ENCODE measurements at regions not wholly inside any gene's neighbourhood (a gene's known extent, or its start where the extent isn't known, plus 50 kb on each side); places are given as distances from the start of the nearest gene placed in this dataset.
A peak's percentile ranks its signal among the peaks of the same experiment; 100 is the strongest.

DNA sequence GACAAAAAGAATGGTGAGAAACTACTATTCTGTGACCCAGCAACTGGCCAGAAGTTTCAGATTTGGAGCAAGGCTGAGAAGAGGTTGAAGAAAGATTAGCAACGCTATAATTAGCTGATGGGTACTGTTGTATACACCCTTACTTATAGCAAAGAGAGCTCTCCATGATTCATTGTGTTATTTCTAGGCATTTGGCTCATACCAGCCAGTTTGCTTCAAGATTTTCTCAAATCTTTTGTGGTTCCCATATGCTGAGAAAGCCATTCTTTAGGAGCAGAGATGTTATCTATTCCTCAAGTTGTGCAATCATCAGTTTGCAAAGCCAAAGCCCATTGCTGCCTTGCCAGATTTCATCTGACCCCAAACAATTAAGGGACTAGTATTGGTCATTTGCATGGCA, 179.4 kb downstream of the ETS1 start:
- H3K4me3 ChIP-seq (ENCODE audit: low read length), result no peak overlapping the region
- TF ChIP-seq, protein P1, sequence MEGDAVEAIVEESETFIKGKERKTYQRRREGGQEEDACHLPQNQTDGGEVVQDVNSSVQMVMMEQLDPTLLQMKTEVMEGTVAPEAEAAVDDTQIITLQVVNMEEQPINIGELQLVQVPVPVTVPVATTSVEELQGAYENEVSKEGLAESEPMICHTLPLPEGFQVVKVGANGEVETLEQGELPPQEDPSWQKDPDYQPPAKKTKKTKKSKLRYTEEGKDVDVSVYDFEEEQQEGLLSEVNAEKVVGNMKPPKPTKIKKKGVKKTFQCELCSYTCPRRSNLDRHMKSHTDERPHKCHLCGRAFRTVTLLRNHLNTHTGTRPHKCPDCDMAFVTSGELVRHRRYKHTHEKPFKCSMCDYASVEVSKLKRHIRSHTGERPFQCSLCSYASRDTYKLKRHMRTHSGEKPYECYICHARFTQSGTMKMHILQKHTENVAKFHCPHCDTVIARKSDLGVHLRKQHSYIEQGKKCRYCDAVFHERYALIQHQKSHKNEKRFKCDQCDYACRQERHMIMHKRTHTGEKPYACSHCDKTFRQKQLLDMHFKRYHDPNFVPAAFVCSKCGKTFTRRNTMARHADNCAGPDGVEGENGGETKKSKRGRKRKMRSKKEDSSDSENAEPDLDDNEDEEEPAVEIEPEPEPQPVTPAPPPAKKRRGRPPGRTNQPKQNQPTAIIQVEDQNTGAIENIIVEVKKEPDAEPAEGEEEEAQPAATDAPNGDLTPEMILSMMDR (conservative IDR thresholded peaks at IDR 0.05; ENCODE audit: low read length), result no peak
- DNase-seq (ENCODE audit: low read depth), result peak; percentile 94

DNA sequence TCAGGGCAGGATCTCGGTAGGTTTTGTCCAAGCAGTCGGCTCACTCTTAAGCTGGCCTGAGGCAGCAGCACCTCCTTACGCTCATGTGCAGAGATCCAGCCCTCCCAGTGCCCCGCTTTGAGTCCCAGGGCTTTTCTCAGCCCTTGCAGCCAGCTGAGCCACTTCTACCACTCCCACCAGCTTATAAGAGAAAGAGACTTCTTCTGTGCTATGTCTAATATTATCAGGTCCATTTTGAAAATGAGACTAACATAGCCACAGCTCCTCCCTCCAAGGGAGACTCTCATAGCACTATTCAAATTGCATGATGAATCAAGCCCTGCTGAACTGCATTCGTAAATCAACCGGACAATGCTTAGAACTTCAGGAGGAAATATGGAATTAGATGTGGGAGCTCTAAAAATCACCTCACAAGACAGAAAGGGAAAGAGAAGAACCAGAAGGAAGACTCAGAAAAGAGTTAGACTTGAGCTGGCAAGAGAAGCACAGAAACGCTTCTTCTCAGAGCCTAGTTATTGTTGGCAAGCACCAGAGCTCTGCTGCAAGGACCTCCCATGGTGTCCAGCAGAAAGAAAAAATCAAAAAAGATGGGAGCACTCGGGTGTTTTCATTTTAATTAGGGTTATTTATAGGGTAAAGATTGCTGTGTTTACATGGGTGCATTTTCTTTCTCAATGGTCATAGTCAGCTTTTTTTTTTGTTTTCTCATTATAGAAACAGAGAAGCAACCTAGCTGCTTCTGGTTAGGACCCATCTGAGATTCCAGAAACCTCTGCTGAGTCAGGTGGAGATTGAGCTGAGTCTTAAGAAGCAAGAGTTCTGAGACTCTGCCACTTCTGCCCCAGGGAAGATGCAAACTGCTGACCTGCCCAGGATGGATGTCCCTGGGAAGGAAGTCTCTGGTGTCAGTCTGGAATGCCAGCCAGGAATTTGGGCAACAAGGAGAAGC, 181.4 kb downstream of the ETS1 start:
- TF ChIP-seq, protein P1 (conservative IDR thresholded peaks at IDR 0.05; ENCODE audit: low read length), result no peak
- DNase-seq (ENCODE audit: low read depth), result peak; percentile 59

DNA sequence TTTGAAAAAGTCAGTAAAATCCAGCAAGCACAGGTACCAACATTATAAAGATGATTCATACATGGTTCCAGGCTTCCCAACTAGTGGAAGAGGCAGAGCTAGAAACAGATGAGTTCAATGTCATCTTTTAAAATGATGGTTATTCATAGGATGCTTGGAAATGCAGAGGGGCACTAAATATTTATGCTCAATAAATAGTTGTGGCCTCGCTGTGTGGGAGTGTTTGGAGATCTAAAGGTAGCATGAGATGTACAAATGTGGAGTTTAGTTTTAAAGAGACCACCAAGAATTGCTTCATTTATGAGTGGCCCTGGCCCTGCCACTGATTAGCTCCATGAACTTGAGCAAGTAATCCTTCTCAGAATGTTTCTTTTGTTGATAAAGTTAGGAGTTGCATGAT, 182.2 kb downstream of the ETS1 start:
- TF ChIP-seq, protein P1 (conservative IDR thresholded peaks at IDR 0.05; ENCODE audit: low read length), result no peak
- no peak for DNase-seq (ENCODE audit: low read depth)
- no peak overlapping the region for H3K4me3 ChIP-seq (ENCODE audit: low read length)

More for the DNA sequence above, 181.4 kb downstream of the ETS1 start:
- H3K4me3 ChIP-seq (ENCODE audit: low read length), result no peak overlapping the region

DNA sequence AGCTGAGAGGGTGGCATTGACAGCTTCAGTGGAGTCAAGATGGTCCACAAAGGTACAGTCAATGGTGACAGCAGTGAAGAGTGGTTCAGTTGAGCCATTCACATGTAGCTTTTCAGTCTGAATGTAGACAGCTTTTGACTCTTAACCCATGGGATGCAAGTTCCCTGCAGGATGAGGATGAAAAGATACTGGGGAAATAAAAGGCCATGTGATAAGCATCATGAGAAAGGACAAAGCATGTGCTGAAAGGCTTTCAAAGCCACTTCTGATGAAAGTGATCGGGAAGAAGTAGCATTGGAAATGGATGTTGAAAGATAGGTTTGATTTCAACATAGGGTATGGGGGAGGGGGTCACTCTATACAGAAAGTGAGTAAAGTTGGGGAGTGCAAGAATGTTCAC, 182.9 kb downstream of the ETS1 start:
- H3K4me3 ChIP-seq (ENCODE audit: low read length), result no peak overlapping the region
- DNase-seq (ENCODE audit: low read depth), result no peak
- TF ChIP-seq, protein P1 (conservative IDR thresholded peaks at IDR 0.05; ENCODE audit: low read length), result no peak

DNA sequence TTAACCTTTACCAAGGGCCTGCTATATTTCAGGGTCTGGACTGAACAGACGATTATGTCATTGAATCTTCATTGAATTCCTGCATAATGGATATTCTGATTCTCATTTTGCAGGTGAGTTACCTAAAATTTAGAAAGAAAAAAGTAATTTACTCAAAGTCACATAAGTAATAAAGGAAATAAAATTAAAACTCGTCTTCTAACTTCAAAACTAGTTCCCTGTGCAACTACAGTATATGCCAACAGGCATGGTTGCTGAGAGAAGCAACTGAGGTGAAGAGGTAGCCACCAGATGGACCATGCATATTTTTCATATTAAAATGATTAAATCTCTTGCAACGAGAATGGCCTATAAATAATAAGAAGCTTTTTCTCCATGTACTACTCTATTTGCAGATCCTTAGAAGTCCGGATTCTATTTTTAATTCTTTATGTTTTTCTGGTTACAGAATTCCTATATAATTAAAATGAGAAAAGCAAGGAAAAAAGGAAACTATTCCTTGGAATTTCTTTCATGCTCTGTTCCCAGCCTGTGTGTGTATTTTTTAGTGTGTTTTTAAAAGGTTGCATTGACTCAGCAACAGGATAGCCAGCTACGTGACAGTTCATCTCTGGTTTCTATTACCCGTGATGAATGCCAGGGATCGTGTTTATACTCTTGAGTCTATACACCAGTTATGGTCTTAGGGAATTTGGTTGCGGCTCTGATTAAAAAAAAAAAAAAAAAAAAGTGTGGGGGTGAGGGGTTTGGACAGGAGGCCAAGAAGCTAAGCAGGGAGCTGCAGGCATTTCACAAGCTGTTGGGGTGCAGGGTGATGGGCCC, 186.8 kb downstream of the ETS1 start:
- TF ChIP-seq, protein P1 (conservative IDR thresholded peaks at IDR 0.05; ENCODE audit: low read length), result no peak
- peak; percentile 91 for DNase-seq (ENCODE audit: low read depth)
- H3K4me3 ChIP-seq (ENCODE audit: low read length), result no peak overlapping the region

DNA sequence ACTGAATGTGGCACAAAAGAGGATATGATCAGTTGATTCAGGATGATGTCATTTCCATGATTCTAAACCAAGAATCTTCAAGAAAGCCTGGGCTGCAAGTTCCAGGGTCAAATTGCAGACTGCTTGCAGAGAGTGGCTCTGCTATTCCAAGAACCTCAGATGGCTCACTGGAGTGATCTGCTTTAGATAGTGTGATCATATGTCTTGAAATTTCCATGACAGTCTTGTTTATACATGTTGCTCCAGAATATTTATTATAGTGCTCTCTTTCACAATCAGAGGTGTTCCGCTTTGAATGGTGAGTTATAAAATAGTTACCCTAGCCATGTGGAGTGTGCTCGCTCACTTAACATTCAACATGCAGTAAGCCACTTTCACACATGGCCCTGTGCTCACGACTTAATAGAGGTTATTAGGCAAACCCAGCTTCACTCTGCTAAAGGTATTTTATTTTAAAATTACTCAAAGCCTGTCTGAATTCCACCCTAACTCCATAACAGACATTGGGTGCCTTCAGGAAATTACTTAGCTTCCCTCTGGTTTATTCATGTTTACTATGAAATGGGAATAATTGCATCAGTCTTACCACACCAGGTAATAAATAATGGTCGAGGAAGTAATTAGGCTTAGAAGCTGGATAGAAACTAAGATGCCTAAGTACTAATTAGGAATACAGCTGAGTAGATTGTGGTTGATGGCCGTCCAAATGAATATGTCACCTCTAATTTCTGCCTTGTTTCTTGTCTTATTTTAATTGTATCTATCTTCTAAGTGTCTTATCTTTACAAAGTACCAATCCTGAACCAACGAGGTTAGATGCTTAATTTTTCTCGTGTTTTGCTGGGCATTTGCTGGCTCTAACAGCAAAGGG, 187.9 kb downstream of the ETS1 start:
- peak; percentile 70 for DNase-seq (ENCODE audit: low read depth)
- TF ChIP-seq, protein P1 (conservative IDR thresholded peaks at IDR 0.05; ENCODE audit: low read length), result no peak
- H3K4me3 ChIP-seq (ENCODE audit: low read length), result no peak overlapping the region
